Activated CD4-positive, alpha-beta T cell treated with anti-CD3 and anti-CD28 coated beads for 36 hours (primary cell): ENCODE measurements at regions not wholly inside any gene's neighbourhood (a gene's known extent, or its start where the extent isn't known, plus 50 kb on each side); places are given as distances from the start of the nearest gene placed in this dataset.

ENCODE experiments used
- ATAC-seq: fragments of 200-7000 bp; cut with Tn5 transposase; one replicate; pipeline ENCODE4 v1.10.0; 2021; ENCODE audit warnings: mild to moderate bottlenecking, moderate library complexity
- CTCF ChIA-PET: fragments of 350-600 bp; sonication (Branson Sonifier 250); formaldehyde crosslinking; loops from one replicate; lab custom pipeline; 2021; ENCODE audit warnings: antibody characterized with exemption; lab: Charles Lee
- POLR2A ChIA-PET: fragments of 350-600 bp; sonication (Branson Sonifier 250); formaldehyde crosslinking; loops from one replicate; lab custom pipeline; 2021; ENCODE audit warnings: antibody characterized with exemption, inconsistent platforms; lab: Charles Lee
- DNase-seq: peaks from one replicate; pipeline ENCODE4 v3.0.0-alpha.2; 2020
- H3K27ac Mint-ChIP-seq: one replicate; pipeline ENCODE4 v1.8.0; 2021; ENCODE audit warnings: mixed read lengths
- H3K27me3 Mint-ChIP-seq: one replicate; pipeline ENCODE4 v1.8.0; 2021; ENCODE audit warnings: mixed read lengths
- H3K36me3 Mint-ChIP-seq: one replicate; pipeline ENCODE4 v1.8.0; 2021; ENCODE audit warnings: low read depth, mixed read lengths
- H3K4me1 Mint-ChIP-seq: one replicate; pipeline ENCODE4 v1.8.0; 2021; ENCODE audit warnings: mixed read lengths
- H3K4me3 Mint-ChIP-seq: one replicate; pipeline ENCODE4 v1.8.0; 2021; ENCODE audit warnings: mild to moderate bottlenecking, moderate library complexity, mixed read lengths
- H3K9me3 Mint-ChIP-seq: one replicate; pipeline ENCODE4 v1.8.0; 2021; ENCODE audit warnings: low read depth, mixed read lengths
- intact Hi-C, 2 experiments: fragments of 100-400 bp; cut with DNase I in 1 of 2; cut with micrococcal nuclease in 1 of 2; formaldehyde crosslinking; loops; one replicate each; pipeline versions ENCODE4 v1.14.2 to v1.15.1; 2022 to 2024; cut with DNase I, micrococcal nuclease

DNA sequence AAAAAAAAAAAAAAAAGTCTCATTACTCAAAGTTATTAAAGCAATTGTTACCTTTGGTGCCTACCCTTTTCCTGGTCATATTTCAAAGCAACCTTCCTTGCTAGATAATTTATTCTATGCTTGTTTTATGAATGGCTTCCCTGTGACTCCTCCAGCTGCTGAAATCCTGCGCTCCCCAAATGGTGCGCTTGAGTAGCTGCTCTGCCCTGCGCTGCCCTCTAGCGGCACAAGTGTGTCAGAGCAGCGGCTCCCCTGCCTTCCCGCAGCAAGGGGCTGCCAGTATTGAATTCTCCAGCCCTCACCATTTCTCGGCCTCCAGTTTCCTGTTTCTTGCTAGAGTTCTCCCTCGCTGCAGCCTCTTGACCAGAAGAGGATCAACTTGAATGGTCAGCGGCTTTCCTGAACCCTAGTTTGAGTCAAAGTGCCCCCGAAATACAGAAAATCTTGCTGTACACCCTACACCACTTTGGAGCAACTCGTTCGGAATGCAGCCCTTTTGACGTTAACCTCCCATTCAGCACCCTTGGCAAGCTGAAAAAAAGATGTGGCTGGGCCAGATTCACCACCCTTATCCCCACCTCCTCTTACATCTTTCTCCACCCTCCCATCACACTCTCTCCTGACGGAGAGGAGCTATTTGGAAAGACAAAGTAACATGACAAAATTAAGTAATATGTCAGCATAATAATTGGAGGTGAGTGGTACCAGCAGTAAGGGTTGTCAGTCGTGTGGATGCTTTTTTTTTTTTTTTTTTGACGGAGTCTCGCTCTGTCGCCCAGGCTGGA, 60.4 kb upstream of the KLHL31 start:
- Mint-ChIP-seq H3K36me3 (no peaks in the 10 kb centered on the region), H3K4me3 (no peak overlapping the region), H3K9me3 (no peaks in the 10 kb centered on the region), H3K27ac (no peak overlapping the region), H3K4me1 (peaks cover 5% of the 10 kb centered on the region), H3K27me3 (peaks cover 12% of the 10 kb centered on the region)
- DNase-seq: peak; percentile 86
- POLR2A ChIA-PET: no interaction called here
- peak; percentile 91 for ATAC-seq
- CTCF ChIA-PET: interaction anchor here (0.6 to 9.8 kb wide), 34 partner anchors 9 to 1693 kb away, joined by 3 to 148 read pairs (median 4); no protein-coding TSS in a partner anchor
- intact Hi-C loops: loop anchor here (1.0 to 5.0 kb wide), 7 partner anchors 19 to 554 kb away; no protein-coding TSS in a partner anchor

DNA sequence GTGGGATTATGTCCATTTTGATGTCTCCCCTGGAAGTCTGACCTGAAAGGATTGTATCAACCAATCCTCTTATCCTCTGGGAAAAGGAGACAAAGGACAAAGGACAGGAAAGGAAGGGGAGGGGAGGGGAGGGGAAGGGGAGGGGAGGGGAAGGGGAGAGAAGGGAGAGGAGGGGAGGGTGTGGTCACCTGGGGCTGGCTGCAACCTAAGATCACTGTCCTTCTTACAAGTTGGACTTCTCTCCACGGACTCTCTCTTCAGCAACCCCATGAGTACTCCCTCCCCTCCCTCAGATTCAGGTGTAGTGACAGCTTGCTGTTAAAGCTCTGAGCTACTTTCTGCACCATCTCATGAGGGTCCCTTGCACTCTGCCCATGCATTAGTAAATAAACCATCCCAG, 58.9 kb upstream of the KLHL31 start:
- ATAC-seq (no peak), DNase-seq (no peak)
- intact Hi-C loops: loop anchor here in 1 of 2 experiments (2.0 kb wide), 1 partner anchor 18 kb away; no protein-coding TSS in a partner anchor
- no peaks in the 10 kb centered on the region for H3K9me3 Mint-ChIP-seq
- CTCF ChIA-PET: interaction anchor here (0.6 to 9.8 kb wide), 11 partner anchors 11 to 511 kb away, joined by 3 to 148 read pairs (median 5); no protein-coding TSS in a partner anchor
- POLR2A ChIA-PET: no interaction called here
- H3K4me1 Mint-ChIP-seq: peaks cover 5% of the 10 kb centered on the region
- no peak overlapping the region for H3K27ac Mint-ChIP-seq
- H3K4me3 Mint-ChIP-seq: no peak overlapping the region
- H3K27me3 Mint-ChIP-seq: peaks cover 12% of the 10 kb centered on the region
- no peaks in the 10 kb centered on the region for H3K36me3 Mint-ChIP-seq

DNA sequence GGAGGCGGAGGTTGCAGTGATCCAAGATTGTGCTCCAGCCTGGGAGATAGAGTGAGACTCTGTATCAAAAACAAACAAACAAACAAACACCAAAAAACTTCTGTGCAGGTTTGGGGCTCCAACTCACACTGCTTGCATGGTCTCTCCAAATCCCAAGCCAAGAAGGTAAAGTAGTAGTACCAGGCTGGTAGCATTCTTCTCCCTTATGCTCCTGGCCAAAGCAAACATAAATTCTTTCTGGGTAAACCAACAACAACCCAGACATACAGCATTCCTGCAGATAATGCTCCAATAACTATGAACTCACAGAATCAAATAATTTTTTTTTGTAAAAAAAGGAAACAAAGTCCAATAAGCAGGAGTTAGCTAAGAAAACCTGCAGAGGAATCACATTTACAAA, 57.8 kb upstream of the KLHL31 start:
- ChIA-PET CTCF (interaction anchor here (1.1 to 9.8 kb wide), 5 partner anchors 10 to 232 kb away, joined by 3 to 148 read pairs (median 5); no protein-coding TSS in a partner anchor), POLR2A (no interaction called here)
- peaks cover 8% of the 10 kb centered on the region for H3K4me1 Mint-ChIP-seq
- intact Hi-C loops: no loop called here
- H3K4me3 Mint-ChIP-seq: no peak overlapping the region
- H3K27ac Mint-ChIP-seq: no peak overlapping the region
- H3K36me3 Mint-ChIP-seq: no peaks in the 10 kb centered on the region
- H3K9me3 Mint-ChIP-seq: no peaks in the 10 kb centered on the region
- ATAC-seq: no peak
- peaks cover 12% of the 10 kb centered on the region for H3K27me3 Mint-ChIP-seq
- DNase-seq: no peak

DNA sequence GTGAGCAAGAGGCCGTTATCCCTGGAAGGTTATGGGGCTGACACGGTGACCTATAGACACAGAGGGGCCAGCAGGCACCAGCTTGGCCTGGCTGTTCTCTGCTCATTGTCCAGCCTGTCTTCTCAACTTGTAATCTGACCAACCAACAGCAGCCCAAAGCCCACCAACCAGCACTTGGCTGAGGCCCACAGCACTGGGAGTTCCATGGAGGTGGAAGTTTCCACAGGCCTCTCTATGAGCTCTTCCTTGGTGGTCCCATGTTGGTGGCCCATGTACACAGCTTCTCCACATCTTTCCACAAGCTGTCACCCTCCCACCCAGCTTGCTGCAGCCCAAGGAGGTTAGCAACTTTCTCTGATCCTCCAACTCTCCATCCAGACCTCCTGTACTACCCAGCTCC, 56.2 kb upstream of the KLHL31 start:
- Mint-ChIP-seq H3K27ac (no peak overlapping the region), H3K36me3 (no peaks in the 10 kb centered on the region), H3K9me3 (no peaks in the 10 kb centered on the region), H3K4me1 (peaks cover 5% of the 10 kb centered on the region), H3K27me3 (peaks cover 14% of the 10 kb centered on the region), H3K4me3 (no peak overlapping the region)
- intact Hi-C loops: no loop called here
- ATAC-seq (no peak), DNase-seq (no peak)
- CTCF ChIA-PET: interaction anchor here (0.8 to 9.8 kb wide), 7 partner anchors 10 to 549 kb away, joined by 3 to 148 read pairs (median 4); no protein-coding TSS in a partner anchor
- POLR2A ChIA-PET: no interaction called here

DNA sequence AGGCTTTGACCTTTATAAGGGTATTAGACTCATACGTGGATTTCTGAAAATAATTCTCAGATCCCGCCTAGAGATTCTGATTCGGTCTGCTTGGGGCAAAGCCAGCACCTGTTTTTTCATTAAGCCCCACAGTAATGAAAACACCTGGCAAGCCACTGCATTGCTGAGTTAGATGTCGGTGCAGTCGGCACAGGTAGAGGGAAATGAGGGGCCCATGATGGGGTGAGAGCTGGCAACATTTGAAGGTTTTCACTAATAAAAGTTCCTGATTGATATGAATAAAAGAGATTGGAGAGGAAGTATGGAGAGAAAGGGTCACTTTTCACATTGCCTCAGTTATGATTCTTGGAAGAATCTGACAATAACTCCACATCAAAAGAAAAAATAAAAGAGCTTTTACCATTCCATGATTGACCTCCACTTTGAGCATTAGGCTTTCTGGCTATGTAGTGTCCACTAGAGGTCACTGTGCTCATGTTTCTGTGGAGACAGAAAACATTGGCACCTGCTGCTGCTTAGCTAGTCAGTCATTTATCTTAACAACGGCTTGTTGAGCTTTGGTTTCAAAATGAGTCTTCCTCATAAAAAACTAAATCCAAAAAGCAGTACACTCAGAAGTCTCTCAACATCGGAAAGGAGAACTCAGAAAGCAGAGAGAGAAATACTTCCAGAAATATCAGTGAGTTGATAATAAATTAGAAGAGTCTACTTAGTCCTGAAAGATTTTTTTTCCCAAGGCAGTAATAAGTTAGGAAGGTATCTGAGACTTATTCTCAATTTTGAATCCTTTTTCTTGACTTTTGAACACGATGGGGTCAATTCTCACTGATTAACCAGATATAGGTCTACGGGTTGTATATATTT, 53.3 kb upstream of the KLHL31 start:
- Mint-ChIP-seq H3K27me3 (peaks cover 18% of the 10 kb centered on the region), H3K27ac (no peak overlapping the region), H3K9me3 (no peaks in the 10 kb centered on the region), H3K36me3 (no peaks in the 10 kb centered on the region), H3K4me3 (no peak overlapping the region), H3K4me1 (peaks cover 5% of the 10 kb centered on the region)
- intact Hi-C loops: loop anchor here in 1 of 2 experiments (1.0 kb wide), 1 partner anchor 237 kb away; no protein-coding TSS in a partner anchor
- DNase-seq (peak; percentile 45), ATAC-seq (peak; percentile 83)
- POLR2A ChIA-PET: interaction anchor here (0.6 to 1.0 kb wide), 2 partner anchors 9 to 234 kb away, joined by 4 read pairs; no protein-coding TSS in a partner anchor
- CTCF ChIA-PET: interaction anchor here (0.6 to 2.7 kb wide), 35 partner anchors 9 to 997 kb away, joined by 3 to 32 read pairs (median 4); partner anchors contain the start of genes GCLC and KLHL31

DNA sequence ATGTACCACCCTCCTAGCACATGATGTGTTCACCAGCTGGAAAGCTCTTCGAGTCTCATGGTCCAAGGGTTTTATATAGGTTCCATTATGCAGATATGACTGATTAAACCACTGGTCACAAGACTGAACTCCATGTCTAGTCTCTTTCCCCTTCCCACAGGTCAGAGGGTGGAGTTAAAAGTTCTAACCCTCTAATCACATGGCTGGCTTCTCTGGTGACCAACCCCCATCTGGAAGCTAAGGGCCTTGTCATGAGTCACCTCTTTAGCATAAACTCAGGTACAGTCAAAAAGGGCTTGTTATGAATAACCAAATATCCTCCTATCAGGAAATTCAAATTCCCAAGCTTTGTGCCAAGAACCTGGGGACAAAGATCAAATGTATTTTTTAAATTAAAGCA, 52.0 kb upstream of the KLHL31 start:
- H3K36me3 Mint-ChIP-seq: no peaks in the 10 kb centered on the region
- H3K27me3 Mint-ChIP-seq: peaks cover 16% of the 10 kb centered on the region
- H3K4me1 Mint-ChIP-seq: peaks cover 5% of the 10 kb centered on the region
- H3K4me3 Mint-ChIP-seq: no peak overlapping the region
- H3K9me3 Mint-ChIP-seq: no peaks in the 10 kb centered on the region
- ChIA-PET POLR2A (no interaction called here), CTCF (interaction anchor here (0.6 to 1.9 kb wide), 6 partner anchors 9 to 225 kb away, joined by 3 to 12 read pairs (median 6); no protein-coding TSS in a partner anchor)
- ATAC-seq (peak; percentile 42), DNase-seq (no peak)
- intact Hi-C loops: no loop called here
- H3K27ac Mint-ChIP-seq: no peak overlapping the region

DNA sequence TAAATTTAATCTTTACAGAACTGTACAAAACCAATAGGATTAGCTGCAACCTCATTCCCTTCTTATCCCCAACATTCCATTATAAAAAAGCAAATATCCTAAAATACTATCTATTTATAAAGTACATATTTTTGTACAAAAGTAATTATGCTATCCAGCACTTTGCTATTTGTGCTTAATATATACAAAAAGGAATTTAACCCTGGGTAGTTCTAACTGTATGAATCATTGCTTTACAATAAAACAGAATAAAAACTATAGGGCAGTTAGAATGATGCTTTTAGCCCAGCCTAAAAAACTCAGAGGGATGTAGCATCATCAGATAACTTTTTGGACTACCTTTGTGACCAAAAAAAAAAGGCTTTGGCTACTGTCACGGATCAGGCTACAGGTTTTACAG, 49.9 kb upstream of the KLHL31 start:
- ChIA-PET POLR2A (no interaction called here), CTCF (interaction anchor here (1.0 to 4.7 kb wide), 4 partner anchors 9 to 223 kb away, joined by 4 to 50 read pairs (median 6); no protein-coding TSS in a partner anchor)
- DNase-seq: no peak
- intact Hi-C loops: no loop called here
- H3K9me3 Mint-ChIP-seq: no peaks in the 10 kb centered on the region
- peaks cover 5% of the 10 kb centered on the region for H3K4me1 Mint-ChIP-seq
- no peak for ATAC-seq
- H3K36me3 Mint-ChIP-seq: no peaks in the 10 kb centered on the region
- peaks cover 19% of the 10 kb centered on the region for H3K27me3 Mint-ChIP-seq
- no peak overlapping the region for H3K4me3 Mint-ChIP-seq
- H3K27ac Mint-ChIP-seq: no peak overlapping the region
